ENCODE measurements at regions not wholly inside any gene's neighbourhood (a gene's known extent, or its start where the extent isn't known, plus 50 kb on each side); places are given as distances from the start of the nearest gene placed in this dataset.

DNA sequence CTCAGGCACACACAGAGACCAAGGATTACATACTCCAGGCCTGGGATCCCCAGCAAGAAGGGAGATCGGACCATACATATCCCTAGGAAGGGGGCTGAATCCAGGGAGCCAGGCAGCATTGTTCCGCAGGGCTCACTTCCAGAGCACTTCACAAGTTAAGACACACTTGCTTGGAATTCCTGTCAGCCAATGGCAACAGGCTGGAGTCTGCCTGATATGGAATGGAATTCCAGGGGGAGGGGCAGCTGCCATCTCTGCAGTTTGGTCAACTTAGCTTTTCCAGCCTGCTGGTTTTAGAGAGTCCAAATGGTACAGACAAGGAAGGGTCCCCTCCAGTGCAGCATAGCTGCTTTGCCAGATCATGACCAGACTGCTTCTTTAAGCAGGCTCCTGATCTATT lies 290.0 kb upstream of the GLI3 start:
- Mint-ChIP-seq H3K36me3 (ENCODE audit: low read depth) (peaks cover 5% of the 10 kb centered on the region), H3K27me3 (ENCODE audit: low read depth) (peaks cover 5% of the 10 kb centered on the region), H3K9me3 (peaks cover 47% of the 10 kb centered on the region), H3K4me1 (no peaks in the 10 kb centered on the region), H3K27ac (no peak overlapping the region), H3K4me3 (no peak overlapping the region)
- TF ChIP-seq, protein P1, sequence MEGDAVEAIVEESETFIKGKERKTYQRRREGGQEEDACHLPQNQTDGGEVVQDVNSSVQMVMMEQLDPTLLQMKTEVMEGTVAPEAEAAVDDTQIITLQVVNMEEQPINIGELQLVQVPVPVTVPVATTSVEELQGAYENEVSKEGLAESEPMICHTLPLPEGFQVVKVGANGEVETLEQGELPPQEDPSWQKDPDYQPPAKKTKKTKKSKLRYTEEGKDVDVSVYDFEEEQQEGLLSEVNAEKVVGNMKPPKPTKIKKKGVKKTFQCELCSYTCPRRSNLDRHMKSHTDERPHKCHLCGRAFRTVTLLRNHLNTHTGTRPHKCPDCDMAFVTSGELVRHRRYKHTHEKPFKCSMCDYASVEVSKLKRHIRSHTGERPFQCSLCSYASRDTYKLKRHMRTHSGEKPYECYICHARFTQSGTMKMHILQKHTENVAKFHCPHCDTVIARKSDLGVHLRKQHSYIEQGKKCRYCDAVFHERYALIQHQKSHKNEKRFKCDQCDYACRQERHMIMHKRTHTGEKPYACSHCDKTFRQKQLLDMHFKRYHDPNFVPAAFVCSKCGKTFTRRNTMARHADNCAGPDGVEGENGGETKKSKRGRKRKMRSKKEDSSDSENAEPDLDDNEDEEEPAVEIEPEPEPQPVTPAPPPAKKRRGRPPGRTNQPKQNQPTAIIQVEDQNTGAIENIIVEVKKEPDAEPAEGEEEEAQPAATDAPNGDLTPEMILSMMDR (IDR thresholded peaks at IDR 0.05; ENCODE audit: unreplicated experiment in 3 of 3): no peak

DNA sequence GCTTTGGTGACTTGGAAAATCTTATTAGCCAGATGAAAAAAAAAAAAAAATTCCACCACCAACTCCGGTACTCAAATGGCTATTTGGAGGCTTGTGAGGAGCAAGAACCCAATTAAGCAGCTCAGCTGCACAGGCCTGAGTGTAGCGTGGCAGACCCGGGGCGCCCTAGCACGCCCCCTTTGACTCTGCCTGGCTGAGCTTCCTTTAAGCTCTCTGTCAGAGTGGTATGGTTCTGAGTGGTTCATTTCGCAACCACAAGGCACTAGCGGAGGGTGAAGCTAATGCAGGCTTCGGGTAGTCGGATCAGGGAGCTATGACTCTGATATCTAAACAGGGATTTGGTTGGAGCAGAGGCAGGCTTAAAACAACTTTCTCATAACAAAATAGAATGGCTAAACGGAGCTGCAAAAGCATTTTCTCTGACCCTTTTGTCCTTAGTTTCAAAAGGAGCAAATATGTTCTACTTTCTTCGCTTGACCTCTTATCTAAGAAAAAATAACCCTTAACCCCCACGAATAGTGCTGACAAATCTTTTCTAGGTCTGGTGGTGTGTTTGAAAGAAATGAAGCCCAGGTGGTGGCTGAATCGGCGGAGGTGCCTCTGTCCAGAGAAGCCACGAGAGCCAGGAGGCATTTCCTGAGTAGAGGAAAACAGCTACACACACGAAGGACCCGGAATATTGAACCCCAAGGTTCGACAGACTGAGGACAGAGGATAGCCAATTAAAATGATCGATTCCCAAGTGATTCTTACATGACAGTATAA lies 285.4 kb upstream of the GLI3 start:
- Mint-ChIP-seq H3K9me3 (peaks cover 21% of the 10 kb centered on the region), H3K4me3 (no peak overlapping the region)

DNA sequence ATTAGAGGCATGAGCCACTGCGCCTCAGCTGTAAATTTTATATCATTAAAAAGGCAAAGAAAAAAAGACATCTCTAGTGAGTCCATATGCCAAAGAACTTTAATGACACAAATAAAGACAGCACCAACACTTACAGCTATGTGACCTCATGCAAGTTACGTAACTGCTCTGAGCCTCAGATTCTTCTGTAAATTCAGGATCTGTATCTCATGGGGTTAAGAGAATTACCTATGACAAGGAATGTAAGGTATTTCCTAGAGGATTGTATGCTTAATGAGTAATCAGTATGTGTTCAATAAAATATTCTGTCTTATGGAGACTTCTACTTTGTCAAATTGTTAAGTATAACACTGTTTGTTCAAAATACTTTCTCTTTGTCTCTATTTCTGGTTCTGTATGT lies 274.0 kb upstream of the GLI3 start:
- H3K27ac Mint-ChIP-seq: no peak overlapping the region

More for the DNA sequence above, 285.4 kb upstream of the GLI3 start:
- no peaks in the 10 kb centered on the region for H3K27me3 Mint-ChIP-seq (ENCODE audit: low read depth)
- TF ChIP-seq, protein P1 (IDR thresholded peaks at IDR 0.05; ENCODE audit: unreplicated experiment in 3 of 3): no peak
- no peaks in the 10 kb centered on the region for H3K36me3 Mint-ChIP-seq (ENCODE audit: low read depth)
- H3K4me1 Mint-ChIP-seq: no peaks in the 10 kb centered on the region
- no peak overlapping the region for H3K27ac Mint-ChIP-seq

DNA sequence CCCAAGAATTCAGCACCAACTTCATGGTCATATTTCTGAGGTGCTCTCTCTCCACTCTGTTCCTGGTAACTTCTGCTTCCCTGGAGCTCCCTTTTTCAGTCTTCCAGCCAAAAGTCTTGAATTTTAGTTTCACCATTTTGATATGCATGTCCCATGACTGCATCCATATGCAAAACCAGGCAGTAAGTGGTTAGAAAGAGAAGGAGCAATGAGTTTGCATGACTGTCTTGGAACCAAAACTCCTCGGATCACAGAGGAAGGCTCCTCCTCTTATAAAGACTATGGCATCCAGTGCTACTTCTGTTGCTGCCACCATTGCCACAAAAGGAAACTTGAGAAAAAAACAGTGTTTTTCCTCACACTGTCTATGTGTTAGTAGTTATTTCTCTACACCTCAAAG lies 269.1 kb upstream of the GLI3 start:
- Mint-ChIP-seq H3K4me3 (no peak overlapping the region), H3K9me3 (peaks cover 19% of the 10 kb centered on the region), H3K36me3 (ENCODE audit: low read depth) (no peaks in the 10 kb centered on the region), H3K4me1 (no peaks in the 10 kb centered on the region), H3K27me3 (ENCODE audit: low read depth) (no peaks in the 10 kb centered on the region), H3K27ac (no peak overlapping the region)
- TF ChIP-seq, protein P1 (IDR thresholded peaks at IDR 0.05; ENCODE audit: unreplicated experiment in 3 of 3): no peak

More for the DNA sequence above, 274.0 kb upstream of the GLI3 start:
- Mint-ChIP-seq H3K4me1 (no peaks in the 10 kb centered on the region), H3K9me3 (peaks cover 12% of the 10 kb centered on the region), H3K36me3 (ENCODE audit: low read depth) (no peaks in the 10 kb centered on the region), H3K27me3 (ENCODE audit: low read depth) (no peaks in the 10 kb centered on the region), H3K4me3 (no peak overlapping the region)
- TF ChIP-seq, protein P1 (IDR thresholded peaks at IDR 0.05; ENCODE audit: unreplicated experiment in 3 of 3): no peak

DNA sequence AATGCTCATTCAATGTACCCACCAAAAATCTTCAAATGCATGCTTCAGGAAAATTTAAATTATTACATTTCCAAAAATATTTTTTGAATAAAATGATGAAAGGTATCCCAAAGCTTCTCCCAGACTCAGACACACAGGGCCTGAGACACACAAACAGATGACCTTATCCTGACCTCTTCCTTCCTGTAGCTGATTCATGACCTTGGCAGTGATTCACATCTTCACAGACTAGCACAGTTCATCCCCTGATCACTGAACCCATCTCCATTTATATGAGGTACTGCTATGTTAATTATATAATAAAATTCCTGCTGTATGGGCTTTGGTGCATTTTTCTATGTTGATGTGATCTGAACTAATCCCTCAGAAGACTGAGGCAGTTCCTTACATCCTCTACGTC lies 265.0 kb upstream of the GLI3 start:
- Mint-ChIP-seq H3K27me3 (ENCODE audit: low read depth) (no peaks in the 10 kb centered on the region), H3K36me3 (ENCODE audit: low read depth) (no peaks in the 10 kb centered on the region), H3K4me3 (no peak overlapping the region), H3K9me3 (peaks cover 7% of the 10 kb centered on the region), H3K27ac (no peak overlapping the region), H3K4me1 (no peaks in the 10 kb centered on the region)
- TF ChIP-seq, protein P1 (IDR thresholded peaks at IDR 0.05; ENCODE audit: unreplicated experiment in 3 of 3): no peak

DNA sequence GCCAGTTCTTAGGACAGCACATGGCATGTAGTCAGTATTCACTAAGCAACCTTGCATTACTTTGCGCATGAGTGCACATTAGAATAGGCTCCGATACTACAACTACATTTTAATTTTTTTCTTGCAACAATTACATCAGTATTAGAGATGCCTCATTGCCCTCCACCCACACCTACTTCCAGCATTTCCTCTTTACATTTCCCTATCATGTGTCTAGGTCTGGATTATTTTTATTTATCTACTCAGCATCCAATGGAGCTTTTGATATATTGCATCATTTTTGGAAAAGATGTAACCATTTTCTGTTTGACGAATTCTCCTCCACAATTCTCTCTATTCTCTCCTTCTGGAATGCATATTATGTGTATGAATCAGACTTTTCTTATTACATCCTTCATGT lies 258.2 kb upstream of the GLI3 start:
- H3K36me3 Mint-ChIP-seq (ENCODE audit: low read depth): no peaks in the 10 kb centered on the region
- H3K4me1 Mint-ChIP-seq: peaks cover 23% of the 10 kb centered on the region
- peak overlapping the region in 2 of 3 experiments; percentile 5 to 26 for H3K4me3 Mint-ChIP-seq
- H3K9me3 Mint-ChIP-seq: no peaks in the 10 kb centered on the region
- TF ChIP-seq, protein P1 (IDR thresholded peaks at IDR 0.05; ENCODE audit: unreplicated experiment in 3 of 3): no peak
- peaks cover 10% of the 10 kb centered on the region for H3K27me3 Mint-ChIP-seq (ENCODE audit: low read depth)
- peak overlapping the region in 1 of 3 experiments; percentile 93 for H3K27ac Mint-ChIP-seq

Measured in nephron (organoid).